T-helper 17 cell (primary cell): ENCODE measurements at regions not wholly inside any gene's neighbourhood (a gene's known extent, or its start where the extent isn't known, plus 50 kb on each side); places are given as distances from the start of the nearest gene placed in this dataset.
"Not testable (repeated sequence)": the region's sequence is repeated elsewhere in the genome, so short reads cannot be mapped to it uniquely, and the experiment has no call there.

Experiments
- ATAC-seq: fragments of 150-1000 bp; cut with Tn5 transposase; 2 replicates; pipeline ENCODE4 v1.10.0; 2021; ENCODE audit warnings: mild to moderate bottlenecking, moderate library complexity
- DNase-seq, 3 donors: peaks; one replicate each; pipeline versions ENCODE4 v3.0.0 to v3.0.0-alpha.2; 2020 to 2021
- H3K9me3 ChIP-seq: one replicate; pipeline ENCODE4 v1.7.0; 2013; ENCODE audit warnings: low read length, mild to moderate bottlenecking; ENCODE audit not compliant: control insufficient read depth, poor library complexity, severe bottlenecking
- H3K27ac Mint-ChIP-seq: one replicate; pipeline ENCODE4 v1.8.0; 2022; ENCODE audit warnings: mild to moderate bottlenecking, moderate library complexity, mixed read lengths
- H3K27me3 Mint-ChIP-seq: one replicate; pipeline ENCODE4 v1.8.0; 2022; ENCODE audit warnings: mixed read lengths
- H3K36me3 Mint-ChIP-seq: one replicate; pipeline ENCODE4 v1.8.0; 2022; ENCODE audit warnings: low read depth, mixed read lengths
- H3K4me1 Mint-ChIP-seq: one replicate; pipeline ENCODE4 v1.8.0; 2022; ENCODE audit warnings: mild to moderate bottlenecking, mixed read lengths
- H3K4me3 Mint-ChIP-seq: one replicate; pipeline ENCODE4 v1.8.0; 2022; ENCODE audit warnings: mild to moderate bottlenecking, moderate library complexity, mixed read lengths

DNA sequence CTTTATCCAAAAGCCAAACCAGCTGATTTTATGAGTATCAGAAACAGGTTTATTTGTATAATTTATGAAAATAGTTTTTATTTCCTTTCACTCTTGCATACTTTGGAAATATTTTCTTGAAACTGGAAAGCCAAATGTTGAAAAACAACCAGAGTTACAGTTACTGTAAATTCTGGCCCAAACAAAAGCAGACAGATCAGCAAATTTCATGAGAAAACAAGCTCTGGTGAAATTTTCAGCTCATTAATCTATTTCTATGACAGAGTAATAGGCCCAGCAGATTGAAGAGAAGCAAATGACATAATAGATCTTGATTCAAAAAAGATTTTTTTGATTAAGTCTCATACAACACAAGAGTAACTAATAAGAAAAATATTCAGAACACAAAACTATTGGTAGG lies 182.7 kb downstream of the ENC1 start:
- Mint-ChIP-seq H3K27me3 (peaks cover 36% of the 10 kb centered on the region), H3K4me3 (no peak overlapping the region), H3K27ac (no peak overlapping the region), H3K36me3 (peaks cover 2% of the 10 kb centered on the region), H3K4me1 (no peaks in the 10 kb centered on the region)
- ATAC-seq (no peak), DNase-seq (no peak)
- H3K9me3 ChIP-seq, result no peaks in the 10 kb centered on the region

DNA sequence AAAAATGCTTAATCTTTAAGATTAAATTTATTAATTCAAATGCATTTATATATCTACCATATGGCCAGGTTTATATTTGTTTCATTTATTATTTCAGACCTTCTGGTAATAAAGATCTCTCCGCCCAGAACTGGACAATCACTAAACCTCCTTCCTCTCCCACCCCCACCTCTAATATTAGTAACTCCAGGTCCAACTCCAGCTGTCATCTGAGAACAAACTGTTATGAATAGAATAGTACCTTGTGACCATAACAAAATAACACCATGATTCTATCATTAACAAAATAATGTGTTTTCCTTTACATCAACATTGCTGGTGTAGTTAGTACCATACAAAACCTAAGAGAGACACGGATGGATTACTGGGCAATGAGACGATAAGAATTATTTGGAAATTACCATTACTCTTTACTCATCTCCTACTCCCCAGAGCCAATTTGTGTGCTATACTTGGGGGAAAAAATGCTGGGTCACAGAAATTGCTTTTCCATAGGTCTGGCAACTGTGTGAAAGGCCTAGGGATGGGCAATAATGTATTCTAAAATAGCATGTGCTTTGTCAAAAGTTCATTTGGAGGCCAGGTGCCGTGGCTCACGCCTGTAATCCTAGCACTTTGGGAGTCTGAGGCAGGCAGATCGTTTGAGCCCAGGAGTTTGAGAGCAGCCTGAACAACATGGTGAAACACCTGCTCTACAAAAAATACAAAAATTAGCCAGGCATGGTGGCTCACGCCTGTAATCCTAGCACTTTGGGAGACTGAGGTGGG lies 186.1 kb downstream of the ENC1 start:
- no peak overlapping the region for H3K27ac Mint-ChIP-seq
- H3K4me1 Mint-ChIP-seq, result no peaks in the 10 kb centered on the region
- DNase-seq (no peak), ATAC-seq (no peak)
- H3K9me3 ChIP-seq, result no peaks in the 10 kb centered on the region
- H3K27me3 Mint-ChIP-seq, result peaks cover 40% of the 10 kb centered on the region
- H3K36me3 Mint-ChIP-seq, result peaks cover 2% of the 10 kb centered on the region
- no peak overlapping the region for H3K4me3 Mint-ChIP-seq

DNA sequence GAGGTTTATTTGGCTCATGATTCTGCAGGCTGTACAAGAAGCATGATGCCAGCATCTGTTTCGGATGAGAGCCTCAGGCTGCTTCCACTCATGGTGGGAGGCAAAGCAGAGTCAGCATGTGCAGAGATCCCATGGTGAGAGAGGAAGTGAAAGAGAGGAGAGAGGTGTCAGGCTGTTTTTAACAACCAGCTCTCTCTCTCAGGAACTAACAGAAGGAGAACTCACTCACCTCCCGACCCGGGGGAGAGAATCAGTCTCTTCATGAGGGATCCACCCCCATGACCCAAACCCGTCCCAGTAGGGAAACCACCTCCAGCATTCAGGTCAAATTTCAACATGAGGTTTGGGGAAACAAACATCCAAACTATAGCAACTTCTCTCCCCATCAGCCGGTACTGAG lies 187.7 kb downstream of the ENC1 start:
- Mint-ChIP-seq H3K4me3 (no peak overlapping the region), H3K4me1 (no peaks in the 10 kb centered on the region), H3K27ac (no peak overlapping the region), H3K36me3 (no peaks in the 10 kb centered on the region), H3K27me3 (peaks cover 44% of the 10 kb centered on the region)
- H3K9me3 ChIP-seq, result no peaks in the 10 kb centered on the region
- ATAC-seq (no peak), DNase-seq (no peak)

DNA sequence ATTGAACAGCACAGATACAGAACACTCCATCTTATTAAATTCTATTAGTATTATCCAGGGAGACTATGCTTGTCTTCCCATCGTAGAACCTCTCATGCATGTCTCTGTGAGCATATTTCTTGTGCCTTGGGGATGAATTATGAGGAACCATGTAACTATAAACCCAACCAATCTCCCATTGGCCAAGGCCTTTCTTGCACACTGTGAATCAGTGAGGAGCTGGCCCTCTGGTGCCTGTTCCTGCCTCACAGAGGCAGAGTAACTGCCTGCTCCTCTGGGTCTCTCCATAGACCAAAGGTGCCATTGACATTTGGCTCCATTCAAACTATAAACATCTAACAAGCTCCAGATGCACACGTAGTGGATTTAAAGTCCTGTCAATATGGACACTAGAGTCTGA lies 190.4 kb downstream of the ENC1 start:
- no peak overlapping the region for H3K4me3 Mint-ChIP-seq
- H3K4me1 Mint-ChIP-seq, result no peaks in the 10 kb centered on the region
- no peak overlapping the region for H3K27ac Mint-ChIP-seq
- no peaks in the 10 kb centered on the region for H3K36me3 Mint-ChIP-seq
- ATAC-seq (no peak), DNase-seq (no peak)
- peaks cover 57% of the 10 kb centered on the region for H3K27me3 Mint-ChIP-seq
- no peaks in the 10 kb centered on the region for H3K9me3 ChIP-seq

DNA sequence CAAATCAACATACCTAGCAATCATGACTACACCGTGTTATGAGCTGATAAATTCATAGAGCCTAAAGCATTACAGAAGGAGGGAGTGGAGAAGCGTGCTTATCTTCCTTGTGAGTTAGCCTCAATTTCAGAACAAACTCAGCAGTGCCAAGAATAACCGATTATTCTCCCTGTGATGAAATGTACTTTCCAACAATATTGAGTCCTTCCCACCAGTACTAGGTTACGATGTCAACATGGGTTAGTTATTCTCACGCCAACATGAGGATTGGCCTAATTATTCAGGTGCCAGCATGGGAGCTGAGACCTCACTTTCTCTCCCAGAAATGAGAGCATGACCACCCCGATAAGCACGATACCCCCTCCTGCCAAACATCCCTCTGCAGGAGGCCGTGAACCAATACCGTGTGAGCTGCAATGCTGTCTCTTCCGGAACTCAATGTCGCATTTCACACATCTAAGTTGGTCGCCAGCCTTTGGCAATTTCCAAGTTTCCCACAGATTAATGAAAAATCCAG lies 193.7 kb downstream of the ENC1 start:
- ATAC-seq, result no peak

DNA sequence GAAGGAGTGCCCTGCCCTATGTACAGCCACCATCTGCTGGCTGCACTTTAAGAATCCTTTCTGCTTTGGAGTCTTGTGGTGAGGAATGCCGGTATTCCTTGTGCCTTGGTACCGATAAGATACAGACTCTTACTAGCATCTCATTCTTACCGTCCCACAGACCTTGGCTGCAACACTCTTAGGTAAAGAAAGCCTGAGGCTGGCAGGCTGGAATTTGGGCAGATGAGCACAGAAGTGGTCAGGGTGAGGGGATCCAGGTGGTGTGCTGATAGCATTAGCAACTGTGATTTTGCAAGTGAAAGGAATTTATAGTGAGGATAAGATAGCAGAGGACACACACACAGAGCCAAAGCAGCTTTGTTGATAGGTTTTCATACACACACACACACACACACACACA lies 198.1 kb downstream of the ENC1 start:
- H3K4me3 Mint-ChIP-seq, result no peak overlapping the region
- H3K27me3 Mint-ChIP-seq, result peaks cover 39% of the 10 kb centered on the region
- H3K36me3 Mint-ChIP-seq, result peaks cover 2% of the 10 kb centered on the region
- H3K9me3 ChIP-seq, result no peaks in the 10 kb centered on the region
- H3K4me1 Mint-ChIP-seq, result no peaks in the 10 kb centered on the region
- no peak for DNase-seq
- no peak for ATAC-seq
- H3K27ac Mint-ChIP-seq, result no peak overlapping the region

More for the DNA sequence above, 193.7 kb downstream of the ENC1 start:
- Mint-ChIP-seq H3K36me3 (peaks cover 2% of the 10 kb centered on the region), H3K4me3 (no peak overlapping the region), H3K27me3 (peaks cover 54% of the 10 kb centered on the region), H3K27ac (no peak overlapping the region), H3K4me1 (no peaks in the 10 kb centered on the region)
- no peak for DNase-seq
- no peaks in the 10 kb centered on the region for H3K9me3 ChIP-seq

DNA sequence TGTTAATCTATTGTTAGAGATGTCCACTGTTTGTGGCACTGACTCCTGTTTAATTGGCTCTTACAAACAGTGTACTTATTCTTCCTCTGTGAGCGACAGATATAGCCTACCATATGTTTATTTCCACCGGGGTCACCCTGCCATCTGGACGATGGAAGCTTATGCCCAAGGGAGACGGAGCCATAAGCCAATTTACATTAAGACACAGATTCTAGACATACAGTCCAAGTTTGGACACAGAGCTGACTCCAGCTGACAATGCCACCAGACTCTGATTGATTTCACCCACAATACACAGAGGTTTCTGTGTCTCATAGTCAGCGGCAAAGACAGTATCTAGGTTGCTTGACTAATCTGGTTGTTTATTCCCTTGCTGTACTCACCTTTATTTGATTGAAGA lies 198.9 kb downstream of the ENC1 start:
- peaks cover 2% of the 10 kb centered on the region for H3K36me3 Mint-ChIP-seq
- H3K9me3 ChIP-seq, result no peaks in the 10 kb centered on the region
- no peak overlapping the region for H3K4me3 Mint-ChIP-seq
- ATAC-seq, result no peak
- H3K27ac Mint-ChIP-seq, result no peak overlapping the region
- no peaks in the 10 kb centered on the region for H3K4me1 Mint-ChIP-seq
- peaks cover 32% of the 10 kb centered on the region for H3K27me3 Mint-ChIP-seq
- DNase-seq, result no peak

DNA sequence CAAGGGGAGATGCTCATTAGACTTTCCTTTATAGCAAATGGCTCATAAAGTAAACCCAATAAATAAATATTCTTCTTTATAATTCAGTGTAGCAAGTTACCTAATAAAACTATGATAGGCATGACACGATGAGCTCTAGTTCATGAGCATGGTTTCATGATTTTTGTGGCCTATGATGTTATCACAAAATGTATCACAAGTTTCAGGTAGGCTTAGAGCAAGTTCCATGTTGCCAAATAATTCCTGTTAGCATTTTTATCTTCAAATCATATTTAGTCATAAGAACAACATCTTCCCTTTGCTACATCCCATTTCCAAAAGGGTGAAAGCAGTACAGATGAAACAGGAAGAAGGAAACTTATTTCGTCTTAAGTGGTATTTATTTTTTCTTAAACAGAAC lies 200.2 kb downstream of the ENC1 start:
- H3K27me3 Mint-ChIP-seq, result peaks cover 20% of the 10 kb centered on the region
- ATAC-seq (no peak), DNase-seq (no peak)
- no peak overlapping the region for H3K4me3 Mint-ChIP-seq
- H3K27ac Mint-ChIP-seq, result no peak overlapping the region
- H3K9me3 ChIP-seq, result no peaks in the 10 kb centered on the region
- H3K4me1 Mint-ChIP-seq, result no peaks in the 10 kb centered on the region
- H3K36me3 Mint-ChIP-seq, result peaks cover 2% of the 10 kb centered on the region

DNA sequence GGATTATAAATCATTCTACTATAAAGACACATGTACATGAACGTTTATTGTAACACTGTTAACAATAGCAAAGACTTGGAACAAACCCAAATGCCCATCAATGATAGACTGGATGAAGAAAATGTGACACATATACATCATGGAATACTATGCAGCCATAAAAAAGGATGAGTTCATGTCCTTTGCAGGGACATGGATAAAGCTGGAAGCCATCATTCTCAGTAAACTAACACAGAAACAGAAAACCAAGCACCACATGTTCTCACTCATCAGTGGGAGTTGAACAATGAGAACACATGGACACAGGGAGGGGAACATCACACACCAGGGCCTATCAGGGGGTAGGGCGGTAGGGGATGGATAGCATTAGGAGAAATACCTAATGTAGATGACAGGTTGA lies 202.7 kb downstream of the ENC1 start:
- not testable (repeated sequence) for ATAC-seq, DNase-seq, H3K4me3 Mint-ChIP-seq, H3K27ac Mint-ChIP-seq, H3K9me3 ChIP-seq, H3K36me3 Mint-ChIP-seq, H3K4me1 Mint-ChIP-seq
- peaks cover 25% of the 10 kb centered on the region for H3K27me3 Mint-ChIP-seq

DNA sequence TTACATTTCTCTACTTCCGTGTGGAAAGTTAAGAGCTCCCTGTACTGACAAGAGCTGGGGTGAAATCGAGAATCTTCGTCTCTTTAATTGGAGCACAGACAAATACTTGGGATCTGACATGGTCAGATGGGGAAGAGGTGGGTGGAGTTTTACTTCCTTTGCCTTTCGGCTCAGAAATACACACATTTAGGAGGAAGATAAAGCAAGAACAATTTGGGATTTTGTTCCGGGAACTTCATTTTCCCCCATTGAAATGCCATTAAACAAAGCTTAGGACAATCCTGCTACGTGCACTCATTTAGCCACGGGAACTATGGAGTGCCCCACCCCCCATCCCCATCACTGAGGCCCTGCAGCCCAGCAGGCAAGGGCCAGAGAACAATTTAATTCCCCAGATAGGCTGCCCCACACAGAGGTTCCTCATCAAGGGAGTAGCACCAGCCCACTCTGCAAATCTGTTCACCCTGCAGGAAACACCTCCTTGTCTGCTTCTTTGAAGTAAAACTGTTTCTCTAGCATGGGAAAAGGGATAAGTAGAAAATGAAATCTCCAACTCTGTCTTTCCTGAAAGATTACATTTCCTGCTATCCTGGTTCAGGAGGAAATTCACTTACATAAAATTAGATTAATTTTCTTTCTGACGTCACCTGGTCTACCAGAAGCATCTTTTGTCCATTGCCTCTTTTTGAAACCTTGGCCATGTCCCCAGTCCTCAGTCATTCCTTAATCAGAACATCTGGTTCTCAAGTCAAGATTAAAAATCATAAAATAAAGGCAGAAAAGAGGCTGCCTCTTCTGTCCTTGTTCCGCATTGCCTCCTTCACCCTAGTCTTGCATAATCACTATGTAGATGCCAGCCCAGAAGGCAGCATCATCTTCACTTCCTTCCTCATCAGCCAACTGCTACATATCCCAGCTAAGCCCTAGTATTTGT lies 206.4 kb downstream of the ENC1 start:
- H3K27me3 Mint-ChIP-seq, result peaks cover 40% of the 10 kb centered on the region
- DNase-seq, result no peak
- no peaks in the 10 kb centered on the region for H3K9me3 ChIP-seq
- no peak overlapping the region for H3K4me3 Mint-ChIP-seq
- peaks cover 2% of the 10 kb centered on the region for H3K4me1 Mint-ChIP-seq
- no peaks in the 10 kb centered on the region for H3K36me3 Mint-ChIP-seq
- H3K27ac Mint-ChIP-seq, result no peak overlapping the region
- ATAC-seq, result no peak

DNA sequence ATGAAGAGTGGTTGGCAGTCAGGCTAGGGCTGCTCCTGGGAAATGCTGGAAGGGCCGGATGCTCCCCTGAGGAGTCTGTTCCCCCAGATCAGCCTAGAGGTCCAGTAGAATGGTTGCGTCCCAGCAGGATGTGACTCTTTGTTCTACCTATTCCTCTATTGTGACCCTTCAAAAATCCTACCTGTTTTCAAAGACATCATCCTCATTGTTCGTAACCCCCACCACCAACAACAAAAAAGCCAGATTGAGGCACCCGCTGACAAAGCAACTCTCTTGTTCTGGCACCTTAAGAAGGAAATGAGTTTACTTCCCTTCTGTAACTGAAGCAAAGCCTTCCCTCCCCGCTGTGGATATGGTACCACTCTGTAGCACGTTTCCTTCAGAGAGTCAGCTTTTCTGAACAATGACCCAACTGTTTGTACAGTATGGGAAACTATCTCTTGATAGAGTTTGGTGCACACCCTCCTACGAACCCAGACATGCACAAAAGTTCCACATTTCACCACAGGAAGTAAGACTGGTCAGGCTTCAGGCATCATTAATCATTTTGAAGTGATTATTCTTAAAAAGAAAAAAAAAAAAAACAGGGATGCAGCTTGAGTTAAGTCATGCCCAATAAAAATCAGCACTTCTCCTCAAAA lies 207.2 kb downstream of the ENC1 start:
- Mint-ChIP-seq H3K36me3 (no peaks in the 10 kb centered on the region), H3K27ac (no peak overlapping the region), H3K4me1 (peaks cover 2% of the 10 kb centered on the region), H3K4me3 (no peak overlapping the region), H3K27me3 (peaks cover 48% of the 10 kb centered on the region)
- DNase-seq, result no peak
- peak; percentile 21 for ATAC-seq
- no peaks in the 10 kb centered on the region for H3K9me3 ChIP-seq

DNA sequence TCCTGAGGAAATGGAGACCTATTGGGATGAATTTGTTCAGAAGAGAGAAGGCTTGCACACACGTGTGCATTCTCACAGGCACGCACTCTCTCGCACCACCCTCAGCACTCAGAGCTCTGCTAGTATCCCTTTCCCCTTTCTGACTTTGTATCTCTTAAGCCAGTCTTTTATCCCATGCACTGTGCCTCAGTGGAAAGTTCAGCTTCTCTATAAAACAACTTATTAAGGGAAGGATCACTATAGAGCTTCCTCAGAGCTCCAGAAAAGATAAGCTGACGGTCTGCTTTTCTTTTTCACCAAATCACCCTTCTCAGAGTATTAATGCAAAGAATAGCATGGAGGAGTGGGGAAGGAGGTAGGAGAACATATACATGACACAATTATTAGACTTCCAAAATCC lies 207.8 kb downstream of the ENC1 start:
- Mint-ChIP-seq H3K27me3 (peaks cover 50% of the 10 kb centered on the region), H3K4me1 (peaks cover 2% of the 10 kb centered on the region), H3K36me3 (no peaks in the 10 kb centered on the region), H3K27ac (no peak overlapping the region), H3K4me3 (no peak overlapping the region)
- no peak for DNase-seq
- no peaks in the 10 kb centered on the region for H3K9me3 ChIP-seq
- ATAC-seq, result no peak

DNA sequence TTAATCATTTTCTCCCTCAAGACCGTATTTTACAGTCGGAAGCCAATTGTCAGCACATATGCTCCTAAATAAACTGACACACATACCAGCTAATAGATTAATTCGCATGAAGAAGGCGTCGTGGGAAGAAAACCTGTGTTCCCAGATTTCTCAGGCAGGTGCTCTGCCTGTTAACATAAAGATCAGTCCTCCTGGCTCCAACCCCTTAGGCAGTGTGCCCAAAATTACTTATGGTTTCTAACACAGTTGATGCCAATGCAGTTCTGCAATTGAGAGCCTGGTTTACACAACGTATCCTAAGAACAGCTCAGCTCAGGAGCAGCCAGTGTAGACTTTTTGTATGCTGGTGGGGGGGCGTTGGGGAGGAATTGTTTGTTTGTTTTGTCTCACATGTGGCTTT lies 208.3 kb downstream of the ENC1 start:
- Mint-ChIP-seq H3K36me3 (no peaks in the 10 kb centered on the region), H3K27me3 (peaks cover 55% of the 10 kb centered on the region), H3K4me1 (peaks cover 2% of the 10 kb centered on the region), H3K4me3 (no peak overlapping the region), H3K27ac (no peak overlapping the region)
- DNase-seq, result no peak
- no peaks in the 10 kb centered on the region for H3K9me3 ChIP-seq
- no peak for ATAC-seq
